Osteoblast (primary cell): ENCODE measurements at regions not wholly inside any gene's neighbourhood (a gene's known extent, or its start where the extent isn't known, plus 50 kb on each side); places are given as distances from the start of the nearest gene placed in this dataset.

Source experiments
- DNase-seq: peaks from one replicate; pipeline ENCODE4 v3.0.0; 2011; ENCODE audit warnings: low spot score, mixed read lengths; ENCODE audit not compliant: insufficient read length; ENCODE audit errors: missing footprints
- H2AFZ ChIP-seq: 2 replicates; pipeline ENCODE4 v1.6.0; 2011; ENCODE audit warnings: mild to moderate bottlenecking, low read length
- H3K27ac ChIP-seq: 2 replicates; pipeline ENCODE4 v1.5.1; 2011; ENCODE audit warnings: mild to moderate bottlenecking, low read depth, low read length, moderate library complexity
- H3K27me3 ChIP-seq: 2 replicates; pipeline ENCODE4 v1.6.0; 2012; ENCODE audit warnings: mild to moderate bottlenecking, control low read depth, inconsistent platforms, low read length, moderate library complexity; ENCODE audit not compliant: insufficient read depth
- H3K36me3 ChIP-seq: 2 replicates; pipeline ENCODE4 v1.5.1; 2011; ENCODE audit warnings: mild to moderate bottlenecking, low read length, control low read depth, moderate library complexity; ENCODE audit not compliant: insufficient read depth
- H3K4me1 ChIP-seq: 2 replicates; pipeline ENCODE4 v1.5.1; 2011; ENCODE audit warnings: mild to moderate bottlenecking, low read length, control low read depth, moderate library complexity; ENCODE audit not compliant: insufficient read depth
- H3K4me2 ChIP-seq: 2 replicates; pipeline ENCODE4 v1.6.0; 2011; ENCODE audit warnings: mild to moderate bottlenecking, low read length; ENCODE audit not compliant: insufficient read depth
- H3K4me3 ChIP-seq: fragments of 200-600 bp; sonication (generic); 3 replicates; pipeline ENCODE4 v1.5.1; 2012; ENCODE audit warnings: mild to moderate bottlenecking, low read length, inconsistent platforms; ENCODE audit not compliant: insufficient read depth
- H3K79me2 ChIP-seq: 2 replicates; pipeline ENCODE4 v1.6.0; 2012; ENCODE audit warnings: mild to moderate bottlenecking, low read length, control low read depth, inconsistent platforms; ENCODE audit not compliant: insufficient read depth
- H3K9me3 ChIP-seq: 2 replicates; pipeline ENCODE4 v1.5.1; 2011; ENCODE audit warnings: low read depth, low read length, control low read depth
- H4K20me1 ChIP-seq: 2 replicates; pipeline ENCODE4 v1.6.0; 2012; ENCODE audit warnings: mild to moderate bottlenecking, low read length, control low read depth; ENCODE audit not compliant: insufficient read depth
- TF ChIP-seq, protein P1 (sequence below): IDR thresholded peaks from 2 replicates; pipeline ENCODE4 v1.5.1; 2011; ENCODE audit warnings: mild to moderate bottlenecking, low read depth, low read length, moderate library complexity; ENCODE audit errors: extremely low read depth

DNA sequence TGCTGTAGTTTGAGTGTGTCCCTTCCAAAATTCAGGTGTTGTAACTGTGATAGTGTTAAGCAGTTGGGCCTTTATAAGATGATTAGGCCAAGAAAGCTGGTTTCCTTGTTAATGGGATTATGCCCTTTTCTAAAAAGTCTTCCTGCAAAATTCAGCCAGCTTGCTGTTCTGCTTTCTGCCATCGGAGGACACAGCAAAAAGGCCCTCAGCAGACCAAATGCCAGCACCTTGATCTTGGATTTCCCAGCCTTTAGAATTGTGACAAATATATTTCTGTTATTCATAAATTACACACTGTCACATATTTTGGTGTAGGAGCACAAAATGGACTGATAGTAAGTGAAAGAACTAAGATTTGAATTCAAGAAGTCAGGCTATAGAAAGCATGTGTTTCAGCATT, 203.2 kb downstream of the IZUMO3 start:
- TF ChIP-seq, protein P1, sequence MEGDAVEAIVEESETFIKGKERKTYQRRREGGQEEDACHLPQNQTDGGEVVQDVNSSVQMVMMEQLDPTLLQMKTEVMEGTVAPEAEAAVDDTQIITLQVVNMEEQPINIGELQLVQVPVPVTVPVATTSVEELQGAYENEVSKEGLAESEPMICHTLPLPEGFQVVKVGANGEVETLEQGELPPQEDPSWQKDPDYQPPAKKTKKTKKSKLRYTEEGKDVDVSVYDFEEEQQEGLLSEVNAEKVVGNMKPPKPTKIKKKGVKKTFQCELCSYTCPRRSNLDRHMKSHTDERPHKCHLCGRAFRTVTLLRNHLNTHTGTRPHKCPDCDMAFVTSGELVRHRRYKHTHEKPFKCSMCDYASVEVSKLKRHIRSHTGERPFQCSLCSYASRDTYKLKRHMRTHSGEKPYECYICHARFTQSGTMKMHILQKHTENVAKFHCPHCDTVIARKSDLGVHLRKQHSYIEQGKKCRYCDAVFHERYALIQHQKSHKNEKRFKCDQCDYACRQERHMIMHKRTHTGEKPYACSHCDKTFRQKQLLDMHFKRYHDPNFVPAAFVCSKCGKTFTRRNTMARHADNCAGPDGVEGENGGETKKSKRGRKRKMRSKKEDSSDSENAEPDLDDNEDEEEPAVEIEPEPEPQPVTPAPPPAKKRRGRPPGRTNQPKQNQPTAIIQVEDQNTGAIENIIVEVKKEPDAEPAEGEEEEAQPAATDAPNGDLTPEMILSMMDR: no peak
- DNase-seq: no peak
- H3K4me1 ChIP-seq: no peaks in the 10 kb centered on the region
- peaks cover 3% of the 10 kb centered on the region for H3K9me3 ChIP-seq
- H3K79me2 ChIP-seq: no peaks in the 10 kb centered on the region
- H3K27ac ChIP-seq: no peak overlapping the region
- no peaks in the 10 kb centered on the region for H3K36me3 ChIP-seq
- no peak overlapping the region for H3K4me2 ChIP-seq
- no peak overlapping the region for H3K4me3 ChIP-seq
- no peaks in the 10 kb centered on the region for H4K20me1 ChIP-seq
- H2AFZ ChIP-seq: no peak overlapping the region
- no peaks in the 10 kb centered on the region for H3K27me3 ChIP-seq

DNA sequence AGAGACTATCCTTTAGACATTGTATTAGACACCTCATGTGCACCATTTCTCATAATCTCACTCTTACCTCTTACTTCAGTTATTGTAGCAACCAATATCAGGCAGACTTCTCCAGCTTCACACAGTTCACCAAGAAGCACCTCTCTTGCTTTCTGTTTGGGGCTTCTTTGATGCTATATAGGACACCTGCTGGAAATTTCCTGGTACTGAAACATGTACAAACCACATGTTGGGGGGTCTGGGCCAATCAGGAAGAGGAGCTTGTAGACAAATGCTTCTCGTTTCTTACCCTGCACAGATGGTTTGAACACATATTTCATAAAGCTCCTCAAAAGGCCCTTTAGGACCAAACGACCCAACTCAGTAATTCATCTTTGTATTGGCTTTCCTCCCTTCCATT, 212.1 kb downstream of the IZUMO3 start:
- TF ChIP-seq, protein P1: no peak
- no peak overlapping the region for H3K4me2 ChIP-seq
- no peaks in the 10 kb centered on the region for H3K4me1 ChIP-seq
- no peak for DNase-seq
- H2AFZ ChIP-seq: no peak overlapping the region
- H3K27ac ChIP-seq: no peak overlapping the region
- no peak overlapping the region for H3K4me3 ChIP-seq
- H3K79me2 ChIP-seq: no peaks in the 10 kb centered on the region
- no peaks in the 10 kb centered on the region for H3K27me3 ChIP-seq
- H3K36me3 ChIP-seq: no peaks in the 10 kb centered on the region
- H4K20me1 ChIP-seq: no peaks in the 10 kb centered on the region
- peaks cover 2% of the 10 kb centered on the region for H3K9me3 ChIP-seq

DNA sequence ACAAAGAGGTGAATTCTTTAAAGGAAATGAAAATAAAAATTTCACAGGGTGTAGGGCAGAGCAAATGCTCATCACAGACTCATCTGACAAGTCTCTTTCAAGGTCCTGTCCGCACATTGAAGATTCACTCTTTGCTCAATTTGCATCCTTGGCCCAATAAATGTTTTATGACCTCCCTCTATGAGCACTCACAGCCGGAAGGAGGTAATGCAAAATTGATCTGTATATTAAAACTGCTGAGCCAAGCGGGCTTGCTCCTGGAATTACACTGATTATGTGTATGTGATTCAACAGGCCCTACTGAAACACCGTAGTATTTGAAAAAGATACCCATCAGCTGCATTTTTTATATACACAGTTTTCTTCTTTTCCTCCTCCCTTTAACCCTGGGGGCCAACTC, 246.8 kb downstream of the IZUMO3 start:
- Histone ChIP-seq H4K20me1 (no peaks in the 10 kb centered on the region), H3K9me3 (no peaks in the 10 kb centered on the region), H3K4me2 (no peak overlapping the region), H2AFZ (no peak overlapping the region), H3K4me3 (no peak overlapping the region), H3K79me2 (no peaks in the 10 kb centered on the region), H3K4me1 (no peaks in the 10 kb centered on the region), H3K36me3 (no peaks in the 10 kb centered on the region), H3K27ac (no peak overlapping the region), H3K27me3 (no peaks in the 10 kb centered on the region)
- DNase-seq: no peak
- TF ChIP-seq, protein P1: no peak

DNA sequence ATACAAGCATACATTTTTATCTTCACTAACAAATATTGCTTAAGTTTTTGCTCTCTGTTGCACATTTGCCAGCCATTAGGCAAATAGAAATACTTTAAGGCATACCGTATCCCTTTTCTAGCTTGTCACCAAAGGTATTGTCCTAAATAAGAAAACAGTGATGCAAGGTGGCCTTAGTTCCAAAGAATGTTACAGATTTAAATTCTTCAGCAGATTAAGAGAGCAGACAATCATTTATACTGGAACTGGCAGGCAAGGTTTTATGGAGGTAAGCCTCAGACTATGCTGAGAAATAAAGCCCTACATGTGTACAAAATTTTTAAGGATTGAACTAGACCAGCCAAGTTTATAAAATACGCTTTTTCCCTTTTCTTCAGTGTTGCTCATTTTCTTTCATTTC, 247.8 kb downstream of the IZUMO3 start:
- H4K20me1 ChIP-seq: no peaks in the 10 kb centered on the region

More for the DNA sequence above, 247.8 kb downstream of the IZUMO3 start:
- Histone ChIP-seq H3K4me1 (no peaks in the 10 kb centered on the region), H3K9me3 (no peaks in the 10 kb centered on the region), H3K27ac (no peak overlapping the region), H3K36me3 (no peaks in the 10 kb centered on the region), H3K79me2 (no peaks in the 10 kb centered on the region), H3K27me3 (no peaks in the 10 kb centered on the region), H2AFZ (no peak overlapping the region), H3K4me2 (no peak overlapping the region), H3K4me3 (no peak overlapping the region)
- no peak for DNase-seq
- TF ChIP-seq, protein P1: no peak
